ENCODE measurements at regions not wholly inside any gene's neighbourhood (a gene's known extent, or its start where the extent isn't known, plus 50 kb on each side); places are given as distances from the start of the nearest gene placed in this dataset.

GRCh38 chr10:124283949-124284250 is 134.8 kb downstream of the OAT start:
- TF ChIP-seq CTCF (conservative IDR thresholded peaks at IDR 0.05; ENCODE audit: low read depth in 2 of 2) (no peak), REST (IDR thresholded peaks at IDR 0.05; ENCODE audit: unreplicated experiment) (no peak), POLR2AphosphoS5 (IDR thresholded peaks at IDR 0.05; ENCODE audit: low read depth) (no peak), CREB1 (CRISPR knock-in tag; IDR thresholded peaks at IDR 0.05; ENCODE audit: low read depth) (no peak), NANOG (IDR thresholded peaks at IDR 0.05; ENCODE audit: borderline replicate concordance) (no peak), EZH2phosphoT487 (IDR thresholded peaks at IDR 0.05; ENCODE audit: unreplicated experiment) (no peak), JUNB (IDR thresholded peaks at IDR 0.05; ENCODE audit: unreplicated experiment) (no peak), STAT1 (IDR thresholded peaks at IDR 0.05; ENCODE audit: unreplicated experiment) (no peak), EZH2 (IDR thresholded peaks at IDR 0.05; ENCODE audit: low read depth, unreplicated experiment) (no peak), ZNF331 (CRISPR knock-in tag; IDR thresholded peaks at IDR 0.05; ENCODE audit: low read depth) (no peak), ETS1 (IDR thresholded peaks at IDR 0.05) (no peak)
